ENCODE measurements at regions not wholly inside any gene's neighbourhood (a gene's known extent, or its start where the extent isn't known, plus 50 kb on each side); places are given as distances from the start of the nearest gene placed in this dataset.

DNA sequence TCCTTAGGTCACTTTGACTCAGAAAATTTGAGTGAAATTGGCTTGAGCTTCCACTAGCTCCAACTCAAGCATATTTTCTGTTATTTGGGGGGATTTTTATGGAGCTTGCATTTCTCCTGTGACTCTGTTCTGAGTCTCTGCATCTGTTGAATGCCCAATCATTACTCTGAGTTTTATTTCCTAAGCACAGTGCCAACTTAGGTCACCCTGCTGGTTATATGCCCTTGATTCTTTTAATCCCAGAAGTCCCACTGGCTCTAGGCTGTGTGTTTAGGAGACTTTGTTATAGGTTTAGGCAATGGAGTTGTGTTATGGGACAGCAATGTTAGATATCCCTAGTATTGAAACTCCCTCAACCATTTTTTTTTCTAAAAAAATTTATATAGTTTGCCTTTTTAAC is 198.2 kb upstream of the DTNA start:
- no peak overlapping the region for H3K9ac ChIP-seq (replicated peaks; ENCODE audit: extremely low read depth, insufficient read depth, low read length)
- H3K4me1 ChIP-seq (ENCODE audit: control insufficient read depth, extremely low read depth, insufficient read depth, low read length), result peaks cover 10% of the 10 kb centered on the region
- H3K9me3 ChIP-seq (replicated peaks; ENCODE audit: control insufficient read depth, insufficient read depth, low read length), result no peaks in the 10 kb centered on the region
- DNase-seq (ENCODE audit: low read depth, low spot score), result no peak
- FAIRE-seq, result no peak
- ChIA-PET POLR2A (no interaction called here), CTCF (interaction anchor here (0.8 to 1.0 kb wide), 3 partner anchors 11 to 149 kb away, joined by 3 to 6 read pairs (median 3); no protein-coding TSS in a partner anchor)
- no peak overlapping the region for H3K4me2 ChIP-seq (ENCODE audit: insufficient read depth, low read length)
- no TSS peak for BruUV-seq (replicated peaks)
- H3K27me3 ChIP-seq (ENCODE audit: control insufficient read depth in 2 of 2, insufficient read depth in 2 of 2, low read length in 2 of 2), result no peaks in the 10 kb centered on the region
- no peaks in the 10 kb centered on the region for H3K9me1 ChIP-seq (replicated peaks; ENCODE audit: control insufficient read depth, extremely low read depth, insufficient read depth, low read length)
- dilution Hi-C loops (cut with MboI; ENCODE audit: extremely low pct_ligation_motif_present, low sequenced_read_pairs) (no loop called here), intact Hi-C loops (cut with micrococcal nuclease) (no loop called here)
- H4K20me1 ChIP-seq (replicated peaks; ENCODE audit: control insufficient read depth, extremely low read depth, insufficient read depth, low read length), result no peaks in the 10 kb centered on the region
- no peak overlapping the region for H2AFZ ChIP-seq (ENCODE audit: low read depth, low read length)
- H3K27ac ChIP-seq (ENCODE audit: insufficient read depth, low read depth, low read length), result no peak overlapping the region
- no peaks in the 10 kb centered on the region for H3K36me3 ChIP-seq (ENCODE audit: control insufficient read depth in 2 of 2, extremely low read depth in 1 of 2, insufficient read depth in 2 of 2, low read length in 2 of 2)
- TF ChIP-seq EZH2 (IDR thresholded peaks at IDR 0.05; ENCODE audit: borderline replicate concordance, low read depth, low read length, severe bottlenecking) (no peak), MYC (IDR thresholded peaks at IDR 0.05; ENCODE audit: low read depth, low read length) (no peak), POLR2A (IDR thresholded peaks at IDR 0.05; ENCODE audit: low read depth, low read length) (no peak), POLR2AphosphoS5 (IDR thresholded peaks at IDR 0.05; ENCODE audit: insufficient read depth, low read depth, low read length) (no peak), GATA2 (IDR thresholded peaks at IDR 0.05; ENCODE audit: insufficient read depth, insufficient read length, low read depth, low read length) (no peak), FOS (IDR thresholded peaks at IDR 0.05; ENCODE audit: borderline replicate concordance, insufficient read depth, low read length) (no peak), JUN (IDR thresholded peaks at IDR 0.05; ENCODE audit: borderline replicate concordance, insufficient read depth, insufficient read length, low read depth) (no peak)
- TF ChIP-seq, protein P1, sequence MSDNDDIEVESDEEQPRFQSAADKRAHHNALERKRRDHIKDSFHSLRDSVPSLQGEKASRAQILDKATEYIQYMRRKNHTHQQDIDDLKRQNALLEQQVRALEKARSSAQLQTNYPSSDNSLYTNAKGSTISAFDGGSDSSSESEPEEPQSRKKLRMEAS (IDR thresholded peaks at IDR 0.05; ENCODE audit: insufficient read depth, insufficient read length), result no peak
- TF ChIP-seq, protein P2, sequence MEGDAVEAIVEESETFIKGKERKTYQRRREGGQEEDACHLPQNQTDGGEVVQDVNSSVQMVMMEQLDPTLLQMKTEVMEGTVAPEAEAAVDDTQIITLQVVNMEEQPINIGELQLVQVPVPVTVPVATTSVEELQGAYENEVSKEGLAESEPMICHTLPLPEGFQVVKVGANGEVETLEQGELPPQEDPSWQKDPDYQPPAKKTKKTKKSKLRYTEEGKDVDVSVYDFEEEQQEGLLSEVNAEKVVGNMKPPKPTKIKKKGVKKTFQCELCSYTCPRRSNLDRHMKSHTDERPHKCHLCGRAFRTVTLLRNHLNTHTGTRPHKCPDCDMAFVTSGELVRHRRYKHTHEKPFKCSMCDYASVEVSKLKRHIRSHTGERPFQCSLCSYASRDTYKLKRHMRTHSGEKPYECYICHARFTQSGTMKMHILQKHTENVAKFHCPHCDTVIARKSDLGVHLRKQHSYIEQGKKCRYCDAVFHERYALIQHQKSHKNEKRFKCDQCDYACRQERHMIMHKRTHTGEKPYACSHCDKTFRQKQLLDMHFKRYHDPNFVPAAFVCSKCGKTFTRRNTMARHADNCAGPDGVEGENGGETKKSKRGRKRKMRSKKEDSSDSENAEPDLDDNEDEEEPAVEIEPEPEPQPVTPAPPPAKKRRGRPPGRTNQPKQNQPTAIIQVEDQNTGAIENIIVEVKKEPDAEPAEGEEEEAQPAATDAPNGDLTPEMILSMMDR (IDR thresholded peaks at IDR 0.05; ENCODE audit: extremely low read depth in 1 of 2, insufficient read depth in 1 of 2, low read depth in 1 of 2, low read length in 2 of 2), result no peak
- H3K4me3 ChIP-seq (replicated peaks in 1 of 3; ENCODE audit: insufficient read depth in 1 of 3, low read depth in 1 of 3, low read length in 3 of 3), result no peak overlapping the region
- no peaks in the 10 kb centered on the region for H3K79me2 ChIP-seq (ENCODE audit: control insufficient read depth, insufficient read depth, low read length)

Data from endothelial cell of umbilical vein (primary cell).